CD14-positive monocyte (primary cell): ENCODE measurements at regions not wholly inside any gene's neighbourhood (a gene's known extent, or its start where the extent isn't known, plus 50 kb on each side); places are given as distances from the start of the nearest gene placed in this dataset.

Experiments
- DNase-seq, 3 donors: peaks; one replicate each; pipeline ENCODE4 v3.0.0-alpha.2; 2011 to 2022
- H2AFZ ChIP-seq: 2 replicates; pipeline ENCODE4 v1.6.0; 2012; ENCODE audit warnings: mild to moderate bottlenecking, low read depth, low read length, inconsistent platforms; ENCODE audit not compliant: insufficient read depth, poor library complexity, severe bottlenecking
- H3K27ac ChIP-seq, 2 donors: 1 replicate in 1 of 2; 2 replicates in 1 of 2; pipeline ENCODE4 v1.5.1; 2012 to 2013; ENCODE audit warnings: low read length in 2 of 2, control low read depth in 1 of 2, inconsistent platforms in 1 of 2, low read depth in 1 of 2, mild to moderate bottlenecking in 1 of 2
- H3K27me3 ChIP-seq, 2 donors: one replicate each; pipeline versions ENCODE4 v1.6.0 to v1.6.1; 2011 to 2013; ENCODE audit warnings: low read length in 2 of 2; ENCODE audit not compliant: control insufficient read depth in 2 of 2, insufficient read depth in 2 of 2
- H3K36me3 ChIP-seq, 2 donors: replicated peaks in 1 of 2; 1 replicate in 1 of 2; 2 replicates in 1 of 2; pipeline versions ENCODE4 v1.5.1 to v1.6.1; 2012 to 2013; ENCODE audit warnings: low read length in 2 of 2, control low read depth in 1 of 2, inconsistent platforms in 1 of 2, mild to moderate bottlenecking in 1 of 2; ENCODE audit not compliant: insufficient read depth in 2 of 2, control insufficient read depth in 1 of 2
- H3K4me1 ChIP-seq, 2 donors: 1 replicate in 1 of 2; 2 replicates in 1 of 2; pipeline versions ENCODE4 v1.5.1 to v1.6.1; 2012 to 2013; ENCODE audit warnings: low read length in 2 of 2, control low read depth in 1 of 2, inconsistent platforms in 1 of 2, mild to moderate bottlenecking in 1 of 2, moderate library complexity in 1 of 2; ENCODE audit not compliant: insufficient read depth in 2 of 2, control insufficient read depth in 1 of 2
- H3K4me2 ChIP-seq: replicated peaks from 2 replicates; pipeline ENCODE3; 2012; ENCODE audit warnings: low read length, moderate library complexity, mild to moderate bottlenecking; ENCODE audit not compliant: poor library complexity, severe bottlenecking; ENCODE audit errors: extremely low read depth
- H3K4me3 ChIP-seq, 3 experiments: fragments of 200-600 bp in 1 of 3; sonication (generic) in 1 of 3; replicated peaks in 1 of 3; 1 replicate in 2 of 3; 2 replicates in 1 of 3; pipeline ENCODE4 v1.5.1; 2011 to 2013; ENCODE audit warnings: low read length in 3 of 3, mild to moderate bottlenecking in 3 of 3, control low read depth in 2 of 3, low read depth in 2 of 3, inconsistent platforms in 1 of 3, moderate library complexity in 1 of 3
- H3K79me2 ChIP-seq: 2 replicates; pipeline ENCODE4 v1.6.0; 2012; ENCODE audit warnings: mild to moderate bottlenecking, control low read depth, inconsistent platforms, low read length, moderate library complexity; ENCODE audit not compliant: insufficient read depth
- H3K9ac ChIP-seq: 2 replicates; pipeline ENCODE4 v1.6.0; 2017; ENCODE audit warnings: low read length, mild to moderate bottlenecking; ENCODE audit not compliant: insufficient read depth, poor library complexity, severe bottlenecking
- H3K9me3 ChIP-seq, 2 donors: replicated peaks in 1 of 2; 1 replicate in 1 of 2; 2 replicates in 1 of 2; pipeline versions ENCODE4 v1.5.1 to v1.6.1; 2012 to 2013; ENCODE audit warnings: low read length in 2 of 2, control low read depth in 1 of 2; ENCODE audit not compliant: control insufficient read depth in 1 of 2, insufficient read depth in 1 of 2
- H4K20me1 ChIP-seq: 2 replicates; pipeline ENCODE4 v1.6.0; 2012; ENCODE audit warnings: mild to moderate bottlenecking, low read length, control low read depth, moderate library complexity; ENCODE audit not compliant: insufficient read depth
- H3K27ac Mint-ChIP-seq, 7 donors: one replicate each; pipeline ENCODE4 v1.8.0; 2020; ENCODE audit warnings: mild to moderate bottlenecking in 7 of 7, mixed read lengths in 7 of 7, moderate library complexity in 6 of 7, inconsistent platforms in 2 of 7
- H3K27me3 Mint-ChIP-seq, 3 donors: one replicate each; pipeline ENCODE4 v1.8.0; 2021 to 2022; ENCODE audit warnings: low read depth in 3 of 3, mild to moderate bottlenecking in 3 of 3, mixed read lengths in 3 of 3, moderate library complexity in 3 of 3, inconsistent platforms in 1 of 3
- H3K36me3 Mint-ChIP-seq, 2 donors: one replicate each; pipeline ENCODE4 v1.8.0; 2020; ENCODE audit warnings: mixed read lengths in 2 of 2, inconsistent platforms in 1 of 2, mild to moderate bottlenecking in 1 of 2
- H3K4me1 Mint-ChIP-seq: one replicate; pipeline ENCODE4 v1.8.0; 2020; ENCODE audit warnings: mild to moderate bottlenecking, mixed read lengths
- H3K4me3 Mint-ChIP-seq, 2 donors: one replicate each; pipeline ENCODE4 v1.8.0; 2020; ENCODE audit warnings: mild to moderate bottlenecking in 2 of 2, mixed read lengths in 2 of 2, moderate library complexity in 1 of 2
- H3K9me3 Mint-ChIP-seq, 7 donors: one replicate each; pipeline ENCODE4 v1.8.0; 2020 to 2022; ENCODE audit warnings: mixed read lengths in 7 of 7, mild to moderate bottlenecking in 6 of 7, moderate library complexity in 6 of 7, inconsistent platforms in 2 of 7
- WGBS: methylation state at CpG from one replicate; pipeline ENCODE4 v1.1.5; 2013; ENCODE audit warnings: missing lambda C conversion rate; ENCODE audit not compliant: insufficient coverage; 5-methylcytosine and 5-hydroxymethylcytosine counted together
- intact Hi-C, 2 donors: fragments of 100-400 bp; cut with micrococcal nuclease; formaldehyde crosslinking; loops; one replicate each; pipeline versions ENCODE4 v1.15.0 to v1.15.1; 2023
- TF ChIP-seq, protein P1 (sequence below): fragments of 200-600 bp; IDR thresholded peaks from one replicate; pipeline ENCODE4 v1.8.0; 2022; ENCODE audit warnings: antibody characterized with exemption, mild to moderate bottlenecking

- intact Hi-C loops: no loop called here
- Mint-ChIP-seq H3K27me3 (no peaks in the 10 kb centered on the region), H3K4me3 (no peak overlapping the region), H3K9me3 (peaks cover 3 to 15% (median 6%) of the 10 kb centered on the region in 7 donors), H3K27ac (no peak overlapping the region), H3K4me1 (no peaks in the 10 kb centered on the region), H3K36me3 (no peaks in the 10 kb centered on the region)
- Histone ChIP-seq H2AFZ (no peak overlapping the region), H3K4me3 (no peak overlapping the region), H3K9ac (no peak overlapping the region), H3K79me2 (no peaks in the 10 kb centered on the region), H3K27me3 (no peaks in the 10 kb centered on the region), H3K36me3 (no peaks in the 10 kb centered on the region), H3K27ac (no peak overlapping the region), H4K20me1 (no peaks in the 10 kb centered on the region), H3K9me3 (peaks cover 5 to 8% of the 10 kb centered on the region in 2 donors), H3K4me2 (no peak overlapping the region), H3K4me1 (no peaks in the 10 kb centered on the region)
- WGBS: 100% methylated on average over 1 of the region's 2 CpGs
- DNase-seq: no peak
- TF ChIP-seq, protein P1, sequence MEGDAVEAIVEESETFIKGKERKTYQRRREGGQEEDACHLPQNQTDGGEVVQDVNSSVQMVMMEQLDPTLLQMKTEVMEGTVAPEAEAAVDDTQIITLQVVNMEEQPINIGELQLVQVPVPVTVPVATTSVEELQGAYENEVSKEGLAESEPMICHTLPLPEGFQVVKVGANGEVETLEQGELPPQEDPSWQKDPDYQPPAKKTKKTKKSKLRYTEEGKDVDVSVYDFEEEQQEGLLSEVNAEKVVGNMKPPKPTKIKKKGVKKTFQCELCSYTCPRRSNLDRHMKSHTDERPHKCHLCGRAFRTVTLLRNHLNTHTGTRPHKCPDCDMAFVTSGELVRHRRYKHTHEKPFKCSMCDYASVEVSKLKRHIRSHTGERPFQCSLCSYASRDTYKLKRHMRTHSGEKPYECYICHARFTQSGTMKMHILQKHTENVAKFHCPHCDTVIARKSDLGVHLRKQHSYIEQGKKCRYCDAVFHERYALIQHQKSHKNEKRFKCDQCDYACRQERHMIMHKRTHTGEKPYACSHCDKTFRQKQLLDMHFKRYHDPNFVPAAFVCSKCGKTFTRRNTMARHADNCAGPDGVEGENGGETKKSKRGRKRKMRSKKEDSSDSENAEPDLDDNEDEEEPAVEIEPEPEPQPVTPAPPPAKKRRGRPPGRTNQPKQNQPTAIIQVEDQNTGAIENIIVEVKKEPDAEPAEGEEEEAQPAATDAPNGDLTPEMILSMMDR: no peak
Observed at GRCh38 chr5:125756456-125756855, 666.8 kb upstream of the GRAMD2B start.

DNA sequence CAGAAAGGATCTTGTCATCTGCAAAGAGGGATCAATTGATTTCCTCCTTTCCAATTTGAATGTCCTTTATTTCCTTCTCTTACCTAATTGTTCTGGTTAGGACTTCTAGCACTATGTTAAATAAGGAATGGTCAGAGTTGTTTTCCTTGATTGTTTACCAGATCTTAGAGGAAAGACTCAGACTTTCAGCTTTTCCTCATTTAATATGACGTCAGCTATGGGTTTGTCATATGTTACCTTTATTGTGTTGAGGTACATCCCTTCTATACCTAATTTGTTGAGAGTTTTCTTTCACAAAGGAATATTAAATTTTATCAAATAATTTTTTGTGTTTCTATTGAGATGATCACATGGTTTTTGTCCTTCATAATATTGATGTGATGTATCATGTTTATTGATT lies 656.5 kb upstream of the GRAMD2B start:
- Mint-ChIP-seq H3K27me3 (peaks cover 0 to 3% (median 0%) of the 10 kb centered on the region in 3 donors), H3K27ac (no peak overlapping the region), H3K9me3 (peaks cover 2 to 7% (median 3%) of the 10 kb centered on the region in 7 donors), H3K4me1 (no peaks in the 10 kb centered on the region), H3K4me3 (no peak overlapping the region), H3K36me3 (no peaks in the 10 kb centered on the region)
- TF ChIP-seq, protein P1: no peak
- Histone ChIP-seq H3K9ac (no peak overlapping the region), H3K4me3 (no peak overlapping the region), H3K27ac (no peak overlapping the region), H3K4me2 (no peak overlapping the region), H4K20me1 (no peaks in the 10 kb centered on the region), H3K9me3 (peaks cover 12 to 17% of the 10 kb centered on the region in 2 donors), H3K36me3 (no peaks in the 10 kb centered on the region), H3K27me3 (no peaks in the 10 kb centered on the region), H2AFZ (no peak overlapping the region), H3K79me2 (no peaks in the 10 kb centered on the region), H3K4me1 (no peaks in the 10 kb centered on the region)
- no CpG with 5 or more reads among the region's 1 CpG for WGBS
- intact Hi-C loops: no loop called here
- no peak for DNase-seq
